ENCODE measurements at regions not wholly inside any gene's neighbourhood (a gene's known extent, or its start where the extent isn't known, plus 50 kb on each side); places are given as distances from the start of the nearest gene placed in this dataset.
A peak's percentile ranks its signal among the peaks of the same experiment; 100 is the strongest.
"Not testable (repeated sequence)": the region's sequence is repeated elsewhere in the genome, so short reads cannot be mapped to it uniquely, and the experiment has no call there.

GRCh38 chr4:130027973-130028372 is 932.0 kb downstream of the C4orf33 start:
- H3K4me1 ChIP-seq (ENCODE audit: control insufficient read depth, insufficient read depth, low read length) = peaks cover 77% of the 10 kb centered on the region
- H3K9ac ChIP-seq (ENCODE audit: low read depth, low read length) = no peak overlapping the region
- H3K27me3 ChIP-seq (ENCODE audit: control insufficient read depth, insufficient read depth, low read length) = no peaks in the 10 kb centered on the region
- peak overlapping the region; percentile 57 for H3K27ac ChIP-seq (ENCODE audit: low read depth, low read length)
- no peak overlapping the region for H3K4me3 ChIP-seq (ENCODE audit: low read depth, low read length)
- peaks cover 3% of the 10 kb centered on the region for H3K36me3 ChIP-seq (ENCODE audit: control insufficient read depth, insufficient read depth, low read length)
- H3K9me3 ChIP-seq (ENCODE audit: control insufficient read depth, insufficient read depth, low read length) = no peaks in the 10 kb centered on the region

GRCh38 chr4:130028552-130028951 is 932.6 kb downstream of the C4orf33 start:
- Histone ChIP-seq H3K9me3 (ENCODE audit: control insufficient read depth, insufficient read depth, low read length) (no peaks in the 10 kb centered on the region), H3K4me3 (ENCODE audit: low read depth, low read length) (no peak overlapping the region), H3K27me3 (ENCODE audit: control insufficient read depth, insufficient read depth, low read length) (no peaks in the 10 kb centered on the region), H3K27ac (ENCODE audit: low read depth, low read length) (peak overlapping the region; percentile 36), H3K4me1 (ENCODE audit: control insufficient read depth, insufficient read depth, low read length) (peaks cover 71% of the 10 kb centered on the region), H3K9ac (ENCODE audit: low read depth, low read length) (no peak overlapping the region), H3K36me3 (ENCODE audit: control insufficient read depth, insufficient read depth, low read length) (peaks cover 3% of the 10 kb centered on the region)

GRCh38 chr4:130029442-130029841 is 933.5 kb downstream of the C4orf33 start:
- H3K27me3 ChIP-seq (ENCODE audit: control insufficient read depth, insufficient read depth, low read length) = no peaks in the 10 kb centered on the region
- peak overlapping the region; percentile 29 for H3K27ac ChIP-seq (ENCODE audit: low read depth, low read length)
- H3K36me3 ChIP-seq (ENCODE audit: control insufficient read depth, insufficient read depth, low read length) = peaks cover 3% of the 10 kb centered on the region
- no peaks in the 10 kb centered on the region for H3K9me3 ChIP-seq (ENCODE audit: control insufficient read depth, insufficient read depth, low read length)
- H3K4me3 ChIP-seq (ENCODE audit: low read depth, low read length) = no peak overlapping the region
- H3K4me1 ChIP-seq (ENCODE audit: control insufficient read depth, insufficient read depth, low read length) = peaks cover 62% of the 10 kb centered on the region
- H3K9ac ChIP-seq (ENCODE audit: low read depth, low read length) = no peak overlapping the region

- Histone ChIP-seq H3K4me1 (ENCODE audit: control insufficient read depth, insufficient read depth, low read length) (peaks cover 41% of the 10 kb centered on the region), H3K36me3 (ENCODE audit: control insufficient read depth, insufficient read depth, low read length) (peaks cover 3% of the 10 kb centered on the region), H3K27ac (ENCODE audit: low read depth, low read length) (no peak overlapping the region), H3K9me3 (ENCODE audit: control insufficient read depth, insufficient read depth, low read length) (no peaks in the 10 kb centered on the region), H3K4me3 (ENCODE audit: low read depth, low read length) (no peak overlapping the region), H3K9ac (ENCODE audit: low read depth, low read length) (no peak overlapping the region), H3K27me3 (ENCODE audit: control insufficient read depth, insufficient read depth, low read length) (no peaks in the 10 kb centered on the region)
Observed at GRCh38 chr4:130031858-130032257, 935.9 kb downstream of the C4orf33 start.

- not testable (repeated sequence) for H3K27ac ChIP-seq (ENCODE audit: low read depth, low read length); H3K4me3 ChIP-seq (ENCODE audit: low read depth, low read length); H3K27me3 ChIP-seq (ENCODE audit: control insufficient read depth, insufficient read depth, low read length); H3K36me3 ChIP-seq (ENCODE audit: control insufficient read depth, insufficient read depth, low read length); H3K9me3 ChIP-seq (ENCODE audit: control insufficient read depth, insufficient read depth, low read length); H3K9ac ChIP-seq (ENCODE audit: low read depth, low read length)
- H3K4me1 ChIP-seq (ENCODE audit: control insufficient read depth, insufficient read depth, low read length) = peaks cover 23% of the 10 kb centered on the region
Observed at GRCh38 chr4:130033657-130034056, 937.7 kb downstream of the C4orf33 start.

GRCh38 chr4:130034876-130035275 is 938.9 kb downstream of the C4orf33 start:
- Histone ChIP-seq H3K4me3 (ENCODE audit: low read depth, low read length) (no peak overlapping the region), H3K27ac (ENCODE audit: low read depth, low read length) (no peak overlapping the region), H3K36me3 (ENCODE audit: control insufficient read depth, insufficient read depth, low read length) (peaks cover 3% of the 10 kb centered on the region), H3K27me3 (ENCODE audit: control insufficient read depth, insufficient read depth, low read length) (no peaks in the 10 kb centered on the region), H3K9ac (ENCODE audit: low read depth, low read length) (no peak overlapping the region), H3K4me1 (ENCODE audit: control insufficient read depth, insufficient read depth, low read length) (peaks cover 11% of the 10 kb centered on the region), H3K9me3 (ENCODE audit: control insufficient read depth, insufficient read depth, low read length) (no peaks in the 10 kb centered on the region)

GRCh38 chr4:130035391-130035790 is 939.4 kb downstream of the C4orf33 start:
- peaks cover 3% of the 10 kb centered on the region for H3K36me3 ChIP-seq (ENCODE audit: control insufficient read depth, insufficient read depth, low read length)
- H3K9me3 ChIP-seq (ENCODE audit: control insufficient read depth, insufficient read depth, low read length) = no peaks in the 10 kb centered on the region
- peaks cover 6% of the 10 kb centered on the region; the same call in 1 of the 2 replicates for H3K4me1 ChIP-seq (ENCODE audit: control insufficient read depth, insufficient read depth, low read length)
- no peaks in the 10 kb centered on the region for H3K27me3 ChIP-seq (ENCODE audit: control insufficient read depth, insufficient read depth, low read length)
- H3K9ac ChIP-seq (ENCODE audit: low read depth, low read length) = no peak overlapping the region
- no peak overlapping the region for H3K4me3 ChIP-seq (ENCODE audit: low read depth, low read length)
- H3K27ac ChIP-seq (ENCODE audit: low read depth, low read length) = no peak overlapping the region

GRCh38 chr4:130037866-130038265 is 941.9 kb downstream of the C4orf33 start:
- not testable (repeated sequence) for H3K4me1 ChIP-seq (ENCODE audit: control insufficient read depth, insufficient read depth, low read length); H3K9ac ChIP-seq (ENCODE audit: low read depth, low read length); H3K27me3 ChIP-seq (ENCODE audit: control insufficient read depth, insufficient read depth, low read length); H3K27ac ChIP-seq (ENCODE audit: low read depth, low read length); H3K9me3 ChIP-seq (ENCODE audit: control insufficient read depth, insufficient read depth, low read length); H3K4me3 ChIP-seq (ENCODE audit: low read depth, low read length); H3K36me3 ChIP-seq (ENCODE audit: control insufficient read depth, insufficient read depth, low read length)

GRCh38 chr4:130038540-130038939 is 942.6 kb downstream of the C4orf33 start:
- H3K27me3 ChIP-seq (ENCODE audit: control insufficient read depth, insufficient read depth, low read length); H3K36me3 ChIP-seq (ENCODE audit: control insufficient read depth, insufficient read depth, low read length); H3K4me3 ChIP-seq (ENCODE audit: low read depth, low read length); H3K4me1 ChIP-seq (ENCODE audit: control insufficient read depth, insufficient read depth, low read length); H3K27ac ChIP-seq (ENCODE audit: low read depth, low read length); H3K9me3 ChIP-seq (ENCODE audit: control insufficient read depth, insufficient read depth, low read length); H3K9ac ChIP-seq (ENCODE audit: low read depth, low read length): not testable (repeated sequence)

GRCh38 chr4:130043732-130044160 is 947.8 kb downstream of the C4orf33 start:
- Histone ChIP-seq H3K4me3 (ENCODE audit: low read depth, low read length) (no peak overlapping the region), H3K4me1 (ENCODE audit: control insufficient read depth, insufficient read depth, low read length) (peaks cover 14% of the 10 kb centered on the region), H3K9me3 (ENCODE audit: control insufficient read depth, insufficient read depth, low read length) (no peaks in the 10 kb centered on the region), H3K9ac (ENCODE audit: low read depth, low read length) (no peak overlapping the region), H3K36me3 (ENCODE audit: control insufficient read depth, insufficient read depth, low read length) (no peaks in the 10 kb centered on the region), H3K27ac (ENCODE audit: low read depth, low read length) (no peak overlapping the region), H3K27me3 (ENCODE audit: control insufficient read depth, insufficient read depth, low read length) (no peaks in the 10 kb centered on the region)

- peaks cover 14% of the 10 kb centered on the region for H3K4me1 ChIP-seq (ENCODE audit: control insufficient read depth, insufficient read depth, low read length)
- H3K9ac ChIP-seq (ENCODE audit: low read depth, low read length) = no peak overlapping the region
- peak overlapping the region; percentile 75 for H3K27ac ChIP-seq (ENCODE audit: low read depth, low read length)
- H3K9me3 ChIP-seq (ENCODE audit: control insufficient read depth, insufficient read depth, low read length) = no peaks in the 10 kb centered on the region
- no peaks in the 10 kb centered on the region for H3K36me3 ChIP-seq (ENCODE audit: control insufficient read depth, insufficient read depth, low read length)
- H3K4me3 ChIP-seq (ENCODE audit: low read depth, low read length) = no peak overlapping the region
- H3K27me3 ChIP-seq (ENCODE audit: control insufficient read depth, insufficient read depth, low read length) = no peaks in the 10 kb centered on the region
Observed at GRCh38 chr4:130044788-130045531, 949.0 kb downstream of the C4orf33 start.

Data from HUES48 (cell line).